IMR-90 (cell line): ENCODE measurements at regions not wholly inside any gene's neighbourhood (a gene's known extent, or its start where the extent isn't known, plus 50 kb on each side); places are given as distances from the start of the nearest gene placed in this dataset.

ENCODE experiments used
- BHLHE40 ChIP-seq: fragments of 150-350 bp; IDR thresholded peaks from 2 replicates; pipeline ENCODE4 v1.6.1; 2016; ENCODE audit warnings: mild to moderate bottlenecking, low read depth, low read length
- CEBPB ChIP-seq: IDR thresholded peaks from 2 replicates; pipeline ENCODE4 v1.6.1; 2012; ENCODE audit warnings: low read depth, low read length, improper control_type of control experiment
- CTCF ChIP-seq: conservative IDR thresholded peaks from 2 replicates; pipeline ENCODE4 v1.5.1; 2012; ENCODE audit warnings: mild to moderate bottlenecking, low read depth, low read length, improper control_type of control experiment
- ELK1 ChIP-seq: fragments of 150-350 bp; IDR thresholded peaks from 2 replicates; pipeline ENCODE4 v1.6.1; 2016; ENCODE audit warnings: low read depth, mild to moderate bottlenecking, low read length, moderate library complexity, borderline replicate concordance
- MXI1 ChIP-seq: IDR thresholded peaks from 2 replicates; pipeline ENCODE4 v1.6.1; 2012; ENCODE audit warnings: low read depth, mild to moderate bottlenecking, low read length, moderate library complexity, borderline replicate concordance
- NFE2L2 ChIP-seq: fragments of 150-350 bp; IDR thresholded peaks from 2 replicates; pipeline ENCODE4 v1.6.1; 2016; ENCODE audit warnings: low read depth, mild to moderate bottlenecking, low read length
- POLR2A ChIP-seq: IDR thresholded peaks from 2 replicates; pipeline ENCODE4 v1.6.1; 2012; ENCODE audit warnings: mild to moderate bottlenecking, low read depth, low read length
- RAD21 ChIP-seq: IDR thresholded peaks from 2 replicates; pipeline ENCODE4 v1.6.1; 2012; ENCODE audit warnings: low read length, improper control_type of control experiment
- SMC3 ChIP-seq: fragments of 150-350 bp; IDR thresholded peaks from 2 replicates; pipeline ENCODE4 v1.6.1; 2016; ENCODE audit warnings: low read depth, mild to moderate bottlenecking, antibody characterized with exemption, low read length, moderate library complexity
- USF2 ChIP-seq: fragments of 150-350 bp; IDR thresholded peaks from 2 replicates; pipeline ENCODE4 v1.6.1; 2017; ENCODE audit warnings: mild to moderate bottlenecking, antibody characterized with exemption, low read length, low read depth

- TF ChIP-seq CTCF (no peak), POLR2A (no peak), RAD21 (no peak), USF2 (no peak), MXI1 (no peak), BHLHE40 (no peak), ELK1 (no peak), NFE2L2 (no peak; the same call in 1 of the 2 replicates), CEBPB (peak; percentile 43; the same call in 1 of the 2 replicates), SMC3 (no peak)
Observed at GRCh38 chr6:47134476-47135189, 92.5 kb upstream of the ADGRF1 start.
